SK-N-SH (cell line): ENCODE measurements at regions not wholly inside any gene's neighbourhood (a gene's known extent, or its start where the extent isn't known, plus 50 kb on each side); places are given as distances from the start of the nearest gene placed in this dataset.

Experiments used
- CTCF ChIA-PET: fragments of 300-600, 350-600 bp; formaldehyde crosslinking; extraction: SDS; loops from one replicate; lab custom pipeline; 2021; lab: Yijun Ruan, JAX
- POLR2A ChIA-PET: fragments of 350-600 bp; sonication (Branson Sonifier 250); formaldehyde crosslinking; extraction: SDS; loops from one replicate; lab custom pipeline; 2020; ENCODE audit warnings: antibody characterized with exemption, inconsistent platforms; lab: Yijun Ruan, JAX
- DNase-seq: peaks from one replicate; pipeline ENCODE4 v3.0.0; 2012
- H2AFZ ChIP-seq: fragments of 200-600 bp; sonication (generic); 2 replicates; pipeline ENCODE4 v1.8.1; 2016; ENCODE audit warnings: antibody characterized with exemption, mild to moderate bottlenecking, low read depth
- H3F3A ChIP-seq: fragments of 200-600 bp; sonication (generic); replicated peaks from 2 replicates; pipeline ENCODE3; 2016; ENCODE audit warnings: antibody characterized with exemption, mild to moderate bottlenecking; ENCODE audit not compliant: insufficient read depth
- H3K27ac ChIP-seq, 2 experiments: fragments of 200-500 bp in 1 of 2; fragments of 200-600 bp in 1 of 2; sonication (Bioruptor generic) in 1 of 2; sonication (generic), shearing (Covaris generic) in 1 of 2; 2 replicates each; pipeline versions ENCODE4 v1.5.1 to v1.6.1; 2014 to 2016; ENCODE audit warnings: low read depth in 2 of 2, inconsistent platforms in 1 of 2, low read length in 1 of 2, mild to moderate bottlenecking in 1 of 2, mixed read lengths in 1 of 2
- H3K27me3 ChIP-seq: fragments of 200-600 bp; sonication (generic), shearing (Covaris generic); 2 replicates; pipeline ENCODE4 v1.6.1; 2016; ENCODE audit warnings: mixed run types; ENCODE audit not compliant: insufficient read depth
- H3K36me3 ChIP-seq, 2 experiments: fragments of 200-500 bp in 1 of 2; fragments of 200-600 bp in 1 of 2; sonication (Bioruptor generic) in 1 of 2; sonication (generic) in 1 of 2; replicated peaks in 1 of 2; 2 replicates each; pipeline versions ENCODE3 to v1.5.1; 2014 to 2016; ENCODE audit warnings: low read length in 1 of 2, mild to moderate bottlenecking in 1 of 2; ENCODE audit not compliant: insufficient read depth in 2 of 2, control insufficient read depth in 1 of 2
- H3K4me1 ChIP-seq, 2 experiments: fragments of 200-500 bp in 1 of 2; fragments of 200-600 bp in 1 of 2; sonication (Bioruptor generic) in 1 of 2; sonication (generic), shearing (Covaris generic) in 1 of 2; 2 replicates each; pipeline versions ENCODE4 v1.5.1 to v1.6.1; 2014 to 2016; ENCODE audit warnings: low read depth in 1 of 2, low read length in 1 of 2, mixed run types in 1 of 2; ENCODE audit not compliant: insufficient read depth in 2 of 2, control insufficient read depth in 1 of 2
- H3K4me2 ChIP-seq: fragments of 200-600 bp; sonication (generic), shearing (Covaris generic); 2 replicates; pipeline ENCODE4 v1.6.1; 2017; ENCODE audit warnings: mixed run types
- H3K4me3 ChIP-seq, 2 experiments: fragments of 200-500 bp in 1 of 2; fragments of 200-600 bp in 1 of 2; sonication (Bioruptor generic) in 1 of 2; sonication (generic), shearing (Covaris generic) in 1 of 2; 2 replicates each; pipeline versions ENCODE4 v1.5.1 to v1.8.1; 2014 to 2016; ENCODE audit warnings: low read depth in 2 of 2, inconsistent platforms in 1 of 2, low read length in 1 of 2, mild to moderate bottlenecking in 1 of 2, mixed read lengths in 1 of 2, moderate library complexity in 1 of 2
- H3K79me2 ChIP-seq: fragments of 200-600 bp; sonication (generic); 2 replicates; pipeline ENCODE4 v1.8.1; 2017; ENCODE audit warnings: mild to moderate bottlenecking; ENCODE audit not compliant: insufficient read depth
- H3K9ac ChIP-seq: fragments of 200-600 bp; sonication (generic); 2 replicates; pipeline ENCODE4 v1.6.1; 2017; ENCODE audit warnings: mixed run types
- H3K9me2 ChIP-seq: fragments of 200-600 bp; sonication (generic); 2 replicates; pipeline ENCODE4 v1.6.1; 2017; ENCODE audit warnings: mixed run types
- H3K9me3 ChIP-seq: fragments of 200-600 bp; sonication (generic); 2 replicates; pipeline ENCODE4 v1.6.1; 2017; ENCODE audit warnings: mixed run types, mild to moderate bottlenecking, moderate library complexity
- H4K20me1 ChIP-seq: fragments of 200-600 bp; sonication (generic); 2 replicates; pipeline ENCODE4 v1.6.1; 2017; ENCODE audit warnings: mild to moderate bottlenecking, mixed run types; ENCODE audit not compliant: insufficient read depth
- CHD2 ChIP-seq: fragments of 150-350 bp; IDR thresholded peaks from 2 replicates; pipeline ENCODE4 v1.6.1; 2018; ENCODE audit warnings: low read length; ENCODE audit not compliant: partially characterized antibody
- EP300 ChIP-seq, 2 experiments: IDR thresholded peaks; 2 replicates each; pipeline versions ENCODE4 v1.4.0 to v1.6.1; 2012; ENCODE audit warnings: borderline replicate concordance in 1 of 2, low read depth in 1 of 2, low read length in 1 of 2
- EZH2phosphoT487 ChIP-seq: fragments of 200-600 bp; sonication (generic); IDR thresholded peaks from 2 replicates; pipeline ENCODE4 v1.6.1; 2017; ENCODE audit warnings: low read depth, mixed run types, mild to moderate bottlenecking, antibody characterized with exemption, moderate library complexity, borderline replicate concordance
- GABPA ChIP-seq: IDR thresholded peaks from 2 replicates; pipeline ENCODE4 v1.4.0; 2012; ENCODE audit warnings: low read depth, mild to moderate bottlenecking
- MXI1 ChIP-seq: IDR thresholded peaks from 2 replicates; pipeline ENCODE4 v1.6.1; 2012; ENCODE audit warnings: mild to moderate bottlenecking, low read depth, low read length, improper control_type of control experiment
- RAD21 ChIP-seq: IDR thresholded peaks from 2 replicates; pipeline ENCODE4 v1.6.1; 2012; ENCODE audit warnings: mild to moderate bottlenecking, low read length
- TAF1 ChIP-seq: IDR thresholded peaks from 2 replicates; pipeline ENCODE4 v1.6.1; 2012; ENCODE audit warnings: low read depth, mild to moderate bottlenecking, low read length, moderate library complexity, borderline replicate concordance
- WGBS: methylation state at CpG from one replicate; pipeline ENCODE4 v1.1.6; 2017; ENCODE audit warnings: low lambda C conversion rate; 5-methylcytosine and 5-hydroxymethylcytosine counted together
- TF ChIP-seq, protein P1 (sequence below): fragments of 200-600 bp; sonication (generic); IDR thresholded peaks from 2 replicates; pipeline ENCODE4 v1.6.1; 2017; ENCODE audit warnings: antibody characterized with exemption, mild to moderate bottlenecking, moderate library complexity
- TF ChIP-seq, protein P2 (sequence below): fragments of 150-350 bp; IDR thresholded peaks from 2 replicates; pipeline ENCODE4 v1.6.1; 2016; ENCODE audit warnings: mild to moderate bottlenecking, low read depth, low read length
- TF ChIP-seq, protein P3 (sequence below): fragments of 150-350 bp; IDR thresholded peaks from 2 replicates; pipeline ENCODE4 v1.6.1; 2017; ENCODE audit warnings: antibody characterized with exemption, low read length, low read depth, borderline replicate concordance

DNA sequence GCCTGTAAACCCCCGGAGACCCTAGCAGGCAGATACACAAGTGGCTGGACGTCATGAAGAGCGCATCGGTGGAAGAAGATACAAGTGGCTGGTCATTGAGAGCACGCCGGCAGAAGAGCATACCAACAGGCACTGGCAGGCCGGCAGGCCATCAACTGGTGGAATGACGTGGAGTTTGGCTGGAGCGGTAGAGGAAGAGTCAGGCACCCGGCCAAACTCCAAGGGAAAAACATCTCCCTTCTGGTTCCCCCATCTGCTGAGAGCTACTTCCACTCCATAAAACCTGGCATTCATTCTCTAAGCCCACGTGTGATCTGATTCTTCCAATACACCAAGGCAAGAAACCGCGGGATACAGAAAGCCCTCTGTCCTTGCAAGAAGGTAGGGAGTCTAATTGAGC is 113.4 kb upstream of the NPSR1 start:
- 31% methylated on average over 13 of the region's 13 CpGs for WGBS
- Histone ChIP-seq H3K27ac (no peak overlapping the region), H3K4me2 (no peak overlapping the region), H2AFZ (no peak overlapping the region), H3K9ac (no peak overlapping the region), H3K27me3 (no peaks in the 10 kb centered on the region), H3K79me2 (no peaks in the 10 kb centered on the region), H3K9me3 (no peaks in the 10 kb centered on the region), H3K4me3 (no peak overlapping the region), H3K36me3 (no peaks in the 10 kb centered on the region), H3K9me2 (no peaks in the 10 kb centered on the region), H3K4me1 (no peaks in the 10 kb centered on the region), H4K20me1 (no peaks in the 10 kb centered on the region), H3F3A (no peaks in the 10 kb centered on the region)
- TF ChIP-seq, protein P1, sequence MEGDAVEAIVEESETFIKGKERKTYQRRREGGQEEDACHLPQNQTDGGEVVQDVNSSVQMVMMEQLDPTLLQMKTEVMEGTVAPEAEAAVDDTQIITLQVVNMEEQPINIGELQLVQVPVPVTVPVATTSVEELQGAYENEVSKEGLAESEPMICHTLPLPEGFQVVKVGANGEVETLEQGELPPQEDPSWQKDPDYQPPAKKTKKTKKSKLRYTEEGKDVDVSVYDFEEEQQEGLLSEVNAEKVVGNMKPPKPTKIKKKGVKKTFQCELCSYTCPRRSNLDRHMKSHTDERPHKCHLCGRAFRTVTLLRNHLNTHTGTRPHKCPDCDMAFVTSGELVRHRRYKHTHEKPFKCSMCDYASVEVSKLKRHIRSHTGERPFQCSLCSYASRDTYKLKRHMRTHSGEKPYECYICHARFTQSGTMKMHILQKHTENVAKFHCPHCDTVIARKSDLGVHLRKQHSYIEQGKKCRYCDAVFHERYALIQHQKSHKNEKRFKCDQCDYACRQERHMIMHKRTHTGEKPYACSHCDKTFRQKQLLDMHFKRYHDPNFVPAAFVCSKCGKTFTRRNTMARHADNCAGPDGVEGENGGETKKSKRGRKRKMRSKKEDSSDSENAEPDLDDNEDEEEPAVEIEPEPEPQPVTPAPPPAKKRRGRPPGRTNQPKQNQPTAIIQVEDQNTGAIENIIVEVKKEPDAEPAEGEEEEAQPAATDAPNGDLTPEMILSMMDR, result no peak
- TF ChIP-seq EP300 (IDR thresholded peaks at IDR 0.05; ENCODE audit: borderline replicate concordance in 1 of 2, low read depth in 1 of 2, low read length in 1 of 2), result no peak
- no peak for TF ChIP-seq TAF1
- no peak for TF ChIP-seq GABPA
- no peak for TF ChIP-seq RAD21
- TF ChIP-seq, protein P2, sequence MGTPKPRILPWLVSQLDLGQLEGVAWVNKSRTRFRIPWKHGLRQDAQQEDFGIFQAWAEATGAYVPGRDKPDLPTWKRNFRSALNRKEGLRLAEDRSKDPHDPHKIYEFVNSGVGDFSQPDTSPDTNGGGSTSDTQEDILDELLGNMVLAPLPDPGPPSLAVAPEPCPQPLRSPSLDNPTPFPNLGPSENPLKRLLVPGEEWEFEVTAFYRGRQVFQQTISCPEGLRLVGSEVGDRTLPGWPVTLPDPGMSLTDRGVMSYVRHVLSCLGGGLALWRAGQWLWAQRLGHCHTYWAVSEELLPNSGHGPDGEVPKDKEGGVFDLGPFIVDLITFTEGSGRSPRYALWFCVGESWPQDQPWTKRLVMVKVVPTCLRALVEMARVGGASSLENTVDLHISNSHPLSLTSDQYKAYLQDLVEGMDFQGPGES, result no peak
- no peak for TF ChIP-seq CHD2
- no peak for TF ChIP-seq EZH2phosphoT487
- no peak for DNase-seq
- CTCF ChIA-PET, result no interaction called here
- POLR2A ChIA-PET, result no interaction called here

DNA sequence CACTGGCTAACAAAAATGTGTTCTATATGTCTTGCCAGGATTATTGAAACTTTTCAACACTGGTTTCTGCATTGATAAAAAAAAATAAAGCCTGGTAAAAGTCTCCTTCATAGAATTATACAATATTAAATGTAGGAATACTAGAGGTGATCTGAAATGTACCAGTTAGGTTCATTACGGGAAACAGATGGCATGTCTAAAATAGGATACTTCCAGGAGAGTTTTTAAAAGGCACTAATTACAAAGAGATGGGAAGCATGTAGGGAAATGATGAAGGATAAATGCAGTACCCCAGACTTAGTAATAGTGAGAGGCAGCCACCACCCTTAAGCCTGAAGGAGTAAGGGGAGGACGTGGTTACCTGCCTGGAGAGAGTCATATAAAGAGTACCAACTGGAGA is 107.0 kb upstream of the NPSR1 start:
- no peak for DNase-seq

More for the DNA sequence above, 107.0 kb upstream of the NPSR1 start:
- 2% methylated on average over 2 of the region's 2 CpGs for WGBS
- H3K9me2 ChIP-seq, result 0 out of 2 replicates have a peak, but pooled peaks cover 5% of the 10 kb centered on the region
- ChIA-PET CTCF (no interaction called here), POLR2A (no interaction called here)
- no peak overlapping the region for H2AFZ ChIP-seq
- H3F3A ChIP-seq, result no peaks in the 10 kb centered on the region
- H3K79me2 ChIP-seq, result no peaks in the 10 kb centered on the region
- H3K9ac ChIP-seq, result no peak overlapping the region
- H3K27ac ChIP-seq, result no peak overlapping the region
- no peaks in the 10 kb centered on the region for H4K20me1 ChIP-seq
- no peak overlapping the region for H3K4me2 ChIP-seq
- H3K4me3 ChIP-seq, result no peak overlapping the region
- H3K9me3 ChIP-seq, result no peaks in the 10 kb centered on the region
- H3K4me1 ChIP-seq, result no peaks in the 10 kb centered on the region
- no peaks in the 10 kb centered on the region for H3K36me3 ChIP-seq
- H3K27me3 ChIP-seq, result no peaks in the 10 kb centered on the region
- TF ChIP-seq EP300 (IDR thresholded peaks at IDR 0.05; ENCODE audit: borderline replicate concordance in 1 of 2, low read depth in 1 of 2, low read length in 1 of 2) (no peak), MXI1 (no peak)
- TF ChIP-seq, protein P1, result no peak
- TF ChIP-seq, protein P3, sequence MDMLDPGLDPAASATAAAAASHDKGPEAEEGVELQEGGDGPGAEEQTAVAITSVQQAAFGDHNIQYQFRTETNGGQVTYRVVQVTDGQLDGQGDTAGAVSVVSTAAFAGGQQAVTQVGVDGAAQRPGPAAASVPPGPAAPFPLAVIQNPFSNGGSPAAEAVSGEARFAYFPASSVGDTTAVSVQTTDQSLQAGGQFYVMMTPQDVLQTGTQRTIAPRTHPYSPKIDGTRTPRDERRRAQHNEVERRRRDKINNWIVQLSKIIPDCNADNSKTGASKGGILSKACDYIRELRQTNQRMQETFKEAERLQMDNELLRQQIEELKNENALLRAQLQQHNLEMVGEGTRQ, result no peak
- TF ChIP-seq, protein P2, result no peak
